NB4 (cell line): ENCODE measurements at regions not wholly inside any gene's neighbourhood (a gene's known extent, or its start where the extent isn't known, plus 50 kb on each side); places are given as distances from the start of the nearest gene placed in this dataset.
A peak's percentile ranks its signal among the peaks of the same experiment; 100 is the strongest.
"Not testable (repeated sequence)": the region's sequence is repeated elsewhere in the genome, so short reads cannot be mapped to it uniquely, and the experiment has no call there.

Experiments
- DNase-seq: peaks from one replicate; pipeline ENCODE4 v3.0.0; 2010; ENCODE audit warnings: low read depth
- H3K4me3 ChIP-seq: one replicate; pipeline ENCODE4 v1.5.1; 2011; ENCODE audit warnings: mild to moderate bottlenecking, low read depth, low read length, moderate library complexity
- MYC ChIP-seq: IDR thresholded peaks from 2 replicates; pipeline ENCODE4 v1.6.1; 2011; ENCODE audit warnings: low read depth, low read length
- POLR2A ChIP-seq: IDR thresholded peaks from 2 replicates; pipeline ENCODE4 v1.6.1; 2011; ENCODE audit warnings: mild to moderate bottlenecking; ENCODE audit not compliant: insufficient read length; ENCODE audit errors: extremely low read depth
- TF ChIP-seq, protein P1 (sequence below): IDR thresholded peaks from 2 replicates; pipeline ENCODE4 v1.6.1; 2011; ENCODE audit warnings: low read depth, low read length
- TF ChIP-seq, protein P2 (sequence below): IDR thresholded peaks from one replicate; pipeline ENCODE4 v1.5.1; 2012; ENCODE audit warnings: low read depth, low read length

- TF ChIP-seq, protein P1, sequence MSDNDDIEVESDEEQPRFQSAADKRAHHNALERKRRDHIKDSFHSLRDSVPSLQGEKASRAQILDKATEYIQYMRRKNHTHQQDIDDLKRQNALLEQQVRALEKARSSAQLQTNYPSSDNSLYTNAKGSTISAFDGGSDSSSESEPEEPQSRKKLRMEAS, result no peak
- TF ChIP-seq, protein P2, sequence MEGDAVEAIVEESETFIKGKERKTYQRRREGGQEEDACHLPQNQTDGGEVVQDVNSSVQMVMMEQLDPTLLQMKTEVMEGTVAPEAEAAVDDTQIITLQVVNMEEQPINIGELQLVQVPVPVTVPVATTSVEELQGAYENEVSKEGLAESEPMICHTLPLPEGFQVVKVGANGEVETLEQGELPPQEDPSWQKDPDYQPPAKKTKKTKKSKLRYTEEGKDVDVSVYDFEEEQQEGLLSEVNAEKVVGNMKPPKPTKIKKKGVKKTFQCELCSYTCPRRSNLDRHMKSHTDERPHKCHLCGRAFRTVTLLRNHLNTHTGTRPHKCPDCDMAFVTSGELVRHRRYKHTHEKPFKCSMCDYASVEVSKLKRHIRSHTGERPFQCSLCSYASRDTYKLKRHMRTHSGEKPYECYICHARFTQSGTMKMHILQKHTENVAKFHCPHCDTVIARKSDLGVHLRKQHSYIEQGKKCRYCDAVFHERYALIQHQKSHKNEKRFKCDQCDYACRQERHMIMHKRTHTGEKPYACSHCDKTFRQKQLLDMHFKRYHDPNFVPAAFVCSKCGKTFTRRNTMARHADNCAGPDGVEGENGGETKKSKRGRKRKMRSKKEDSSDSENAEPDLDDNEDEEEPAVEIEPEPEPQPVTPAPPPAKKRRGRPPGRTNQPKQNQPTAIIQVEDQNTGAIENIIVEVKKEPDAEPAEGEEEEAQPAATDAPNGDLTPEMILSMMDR, result no peak
- TF ChIP-seq POLR2A (no peak), MYC (no peak)
- no peak for DNase-seq
- H3K4me3 ChIP-seq, result no peak overlapping the region
These were observed 781.0 kb upstream of the LRRN3 start for GRCh38 chr7:110309941-110310340.

DNA sequence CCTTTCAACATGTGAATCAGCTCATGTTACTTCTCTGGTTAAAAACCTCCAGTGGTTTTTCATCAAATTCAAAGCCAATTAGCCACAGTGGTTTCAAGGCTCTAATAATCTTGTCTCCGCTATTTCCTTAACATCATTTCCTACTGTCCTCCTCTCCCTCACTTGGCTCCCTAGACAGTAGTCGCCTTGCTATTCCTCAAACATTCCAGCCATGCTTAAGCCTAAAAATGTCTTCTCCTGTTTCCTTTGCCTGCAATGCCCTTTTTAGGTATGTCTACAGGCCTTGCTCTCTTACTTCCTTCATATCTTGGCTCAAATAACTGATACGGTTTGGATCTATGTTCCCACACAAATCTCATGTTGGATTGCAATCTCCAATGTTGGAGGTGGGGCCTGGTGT, 779.4 kb upstream of the LRRN3 start:
- TF ChIP-seq, protein P1, result no peak
- TF ChIP-seq POLR2A, result no peak
- TF ChIP-seq MYC, result no peak
- H3K4me3 ChIP-seq, result no peak overlapping the region
- no peak for DNase-seq

DNA sequence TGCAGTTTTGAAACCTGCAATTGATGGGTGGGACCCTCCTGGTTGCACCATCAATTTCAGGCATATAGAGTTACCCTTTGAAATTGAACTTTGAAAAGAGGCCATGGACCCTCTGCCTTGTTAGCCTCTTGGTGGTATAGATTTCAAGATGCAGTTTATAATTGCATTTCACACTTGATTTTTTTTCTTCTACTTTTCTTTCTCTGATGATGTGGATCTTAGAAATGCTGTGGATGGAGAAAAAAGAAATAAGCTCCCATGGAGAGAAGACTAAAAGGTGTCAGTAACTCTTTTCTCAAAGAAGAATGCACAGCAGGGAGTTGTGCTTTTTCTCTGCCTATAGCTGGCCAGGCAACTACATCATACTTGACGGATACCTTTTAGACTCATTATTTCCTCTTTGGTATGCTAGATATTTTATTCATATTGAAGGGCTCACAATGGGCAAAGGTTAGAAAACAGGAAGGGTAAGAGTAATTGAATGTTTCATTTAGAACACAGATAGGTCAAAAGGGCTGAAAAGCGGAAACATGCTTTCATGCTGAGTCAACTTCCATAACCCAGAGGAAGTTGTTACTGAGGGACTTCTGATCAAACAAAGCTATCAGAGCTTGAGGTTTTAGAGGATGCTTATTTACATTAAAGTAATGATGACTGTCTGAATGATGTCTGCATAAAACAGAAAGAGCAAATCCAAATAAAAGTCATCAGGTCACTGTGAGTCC, 773.2 kb upstream of the LRRN3 start:
- DNase-seq, result peak; percentile 7
- TF ChIP-seq, protein P1, result no peak
- TF ChIP-seq MYC (no peak), POLR2A (no peak)
- TF ChIP-seq, protein P2, result no peak

GRCh38 chr7:110320285-110320684, 770.6 kb upstream of the LRRN3 start:
- DNase-seq, H3K4me3 ChIP-seq: not testable (repeated sequence)

More for the DNA sequence above, 773.2 kb upstream of the LRRN3 start:
- H3K4me3 ChIP-seq, result no peak overlapping the region

DNA sequence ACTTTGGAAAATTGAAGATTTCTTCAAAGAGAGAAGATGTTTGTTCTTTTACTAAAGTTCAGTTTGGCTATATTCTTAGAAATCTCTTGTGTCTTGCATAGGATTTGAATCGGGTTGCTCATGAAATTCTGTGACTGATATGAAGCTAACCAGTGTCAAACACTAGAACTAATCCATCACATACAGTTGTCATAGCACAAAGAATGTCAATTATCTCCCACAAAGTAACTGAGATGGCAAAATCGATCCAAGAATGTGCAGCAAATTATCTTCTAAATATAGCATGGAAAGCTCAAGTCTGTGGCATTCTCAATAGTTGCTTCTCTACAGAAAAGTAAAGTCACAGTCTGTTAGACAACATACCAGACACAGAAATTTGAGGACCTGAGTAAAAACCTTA, 768.1 kb upstream of the LRRN3 start:
- H3K4me3 ChIP-seq, result no peak overlapping the region
- no peak for DNase-seq
- TF ChIP-seq MYC (no peak), POLR2A (no peak)
- TF ChIP-seq, protein P2, result no peak
- TF ChIP-seq, protein P1, result no peak

DNA sequence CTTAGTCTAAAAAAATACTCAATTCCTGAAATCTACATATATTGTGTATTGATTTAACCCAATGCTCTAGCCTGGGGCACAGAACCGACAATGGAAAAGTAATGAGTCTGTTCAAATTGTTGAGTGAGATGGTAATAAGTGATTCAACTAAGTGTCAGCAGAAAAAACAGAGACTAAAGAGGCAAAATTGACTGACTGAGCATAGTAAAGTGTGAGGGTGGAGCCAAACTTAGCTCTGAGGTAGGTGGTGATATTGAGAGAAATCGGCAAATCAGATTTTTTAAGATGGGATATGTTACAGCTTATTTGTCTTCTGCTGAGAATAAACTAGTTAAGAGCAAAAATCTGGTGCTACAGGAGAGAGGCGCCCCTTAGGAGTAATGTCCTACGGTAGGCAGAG, 764.0 kb upstream of the LRRN3 start:
- TF ChIP-seq, protein P2, result no peak
- TF ChIP-seq POLR2A (no peak), MYC (no peak)
- TF ChIP-seq, protein P1, result no peak
- no peak for DNase-seq

More for the DNA sequence above, 764.0 kb upstream of the LRRN3 start:
- no peak overlapping the region for H3K4me3 ChIP-seq
